Astrocyte (in vitro differentiated cells and primary cell): ENCODE measurements at regions not wholly inside any gene's neighbourhood (a gene's known extent, or its start where the extent isn't known, plus 50 kb on each side); places are given as distances from the start of the nearest gene placed in this dataset.

Experiments used
- EZH2 ChIP-seq: IDR thresholded peaks from 2 replicates; pipeline ENCODE4 v1.6.1; 2012; ENCODE audit warnings: mild to moderate bottlenecking, low read length, inconsistent platforms; ENCODE audit not compliant: insufficient read depth
- TF ChIP-seq, protein P1 (sequence below): IDR thresholded peaks from 2 replicates; pipeline ENCODE4 v1.5.1; 2011; ENCODE audit warnings: low read depth, mild to moderate bottlenecking, inconsistent platforms, low read length, moderate library complexity; ENCODE audit not compliant: insufficient read depth

- TF ChIP-seq, protein P1, sequence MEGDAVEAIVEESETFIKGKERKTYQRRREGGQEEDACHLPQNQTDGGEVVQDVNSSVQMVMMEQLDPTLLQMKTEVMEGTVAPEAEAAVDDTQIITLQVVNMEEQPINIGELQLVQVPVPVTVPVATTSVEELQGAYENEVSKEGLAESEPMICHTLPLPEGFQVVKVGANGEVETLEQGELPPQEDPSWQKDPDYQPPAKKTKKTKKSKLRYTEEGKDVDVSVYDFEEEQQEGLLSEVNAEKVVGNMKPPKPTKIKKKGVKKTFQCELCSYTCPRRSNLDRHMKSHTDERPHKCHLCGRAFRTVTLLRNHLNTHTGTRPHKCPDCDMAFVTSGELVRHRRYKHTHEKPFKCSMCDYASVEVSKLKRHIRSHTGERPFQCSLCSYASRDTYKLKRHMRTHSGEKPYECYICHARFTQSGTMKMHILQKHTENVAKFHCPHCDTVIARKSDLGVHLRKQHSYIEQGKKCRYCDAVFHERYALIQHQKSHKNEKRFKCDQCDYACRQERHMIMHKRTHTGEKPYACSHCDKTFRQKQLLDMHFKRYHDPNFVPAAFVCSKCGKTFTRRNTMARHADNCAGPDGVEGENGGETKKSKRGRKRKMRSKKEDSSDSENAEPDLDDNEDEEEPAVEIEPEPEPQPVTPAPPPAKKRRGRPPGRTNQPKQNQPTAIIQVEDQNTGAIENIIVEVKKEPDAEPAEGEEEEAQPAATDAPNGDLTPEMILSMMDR: no peak
- no peak for TF ChIP-seq EZH2
Measured at GRCh38 chr1:112237983-112238545, 157.9 kb upstream of the CTTNBP2NL start.
